HG03342 (cell line): ENCODE measurements at regions not wholly inside any gene's neighbourhood (a gene's known extent, or its start where the extent isn't known, plus 50 kb on each side); places are given as distances from the start of the nearest gene placed in this dataset.

Experiments
- ATAC-seq: cut with Tn5 transposase; IDR thresholded peaks from one replicate; pipeline ENCODE4 v1.9.1; 2021; ENCODE audit warnings: mild to moderate bottlenecking, moderate library complexity; ENCODE audit not compliant: unreplicated experiment

GRCh38 chr13:89916551-89916950 is 1430.9 kb upstream of the MIR17HG start:
- ATAC-seq = no peak

- no peak for ATAC-seq
These were observed 1427.0 kb upstream of the MIR17HG start for GRCh38 chr13:89920461-89920860.

- no peak for ATAC-seq
These were observed 1424.4 kb upstream of the MIR17HG start for GRCh38 chr13:89923052-89923451.

- no peak for ATAC-seq
These were observed 1423.8 kb upstream of the MIR17HG start for GRCh38 chr13:89923736-89924135.

GRCh38 chr13:89925107-89925506 is 1422.4 kb upstream of the MIR17HG start:
- no peak for ATAC-seq

- no peak for ATAC-seq
These were observed 1416.6 kb upstream of the MIR17HG start for GRCh38 chr13:89930861-89931260.

- no peak for ATAC-seq
These were observed 1414.6 kb upstream of the MIR17HG start for GRCh38 chr13:89932902-89933301.

GRCh38 chr13:89936256-89936655 is 1411.2 kb upstream of the MIR17HG start:
- no peak for ATAC-seq

- no peak for ATAC-seq
These were observed 1410.1 kb upstream of the MIR17HG start for GRCh38 chr13:89937420-89937819.

- ATAC-seq = no peak
These were observed 1407.1 kb upstream of the MIR17HG start for GRCh38 chr13:89940383-89940782.

GRCh38 chr13:89943139-89943538 is 1404.3 kb upstream of the MIR17HG start:
- no peak for ATAC-seq

GRCh38 chr13:89950225-89950624 is 1397.3 kb upstream of the MIR17HG start:
- no peak for ATAC-seq

- no peak for ATAC-seq
These were observed 1396.1 kb upstream of the MIR17HG start for GRCh38 chr13:89951341-89951740.

GRCh38 chr13:89953581-89953980 is 1393.9 kb upstream of the MIR17HG start:
- ATAC-seq = no peak

GRCh38 chr13:89955773-89956172 is 1391.7 kb upstream of the MIR17HG start:
- ATAC-seq = no peak

GRCh38 chr13:89959074-89959473 is 1388.4 kb upstream of the MIR17HG start:
- ATAC-seq = no peak

GRCh38 chr13:89965252-89965651 is 1382.2 kb upstream of the MIR17HG start:
- no peak for ATAC-seq

- ATAC-seq = no peak
These were observed 1381.0 kb upstream of the MIR17HG start for GRCh38 chr13:89966524-89966923.

- no peak for ATAC-seq
These were observed 1379.8 kb upstream of the MIR17HG start for GRCh38 chr13:89967701-89968100.

GRCh38 chr13:89968470-89968869 is 1379.0 kb upstream of the MIR17HG start:
- no peak for ATAC-seq

- no peak for ATAC-seq
These were observed 1377.2 kb upstream of the MIR17HG start for GRCh38 chr13:89970353-89970709.

GRCh38 chr13:89977203-89977602 is 1370.3 kb upstream of the MIR17HG start:
- ATAC-seq = no peak

- no peak for ATAC-seq
These were observed 1366.6 kb upstream of the MIR17HG start for GRCh38 chr13:89980896-89981295.
